GM19238 (cell line): ENCODE measurements at regions not wholly inside any gene's neighbourhood (a gene's known extent, or its start where the extent isn't known, plus 50 kb on each side); places are given as distances from the start of the nearest gene placed in this dataset.
"Not testable (repeated sequence)": the region's sequence is repeated elsewhere in the genome, so short reads cannot be mapped to it uniquely, and the experiment has no call there.

Experiments used
- DNase-seq: peaks from one replicate; pipeline ENCODE4 v3.0.0; 2011; ENCODE audit warnings: low spot score; ENCODE audit not compliant: insufficient read length

DNA sequence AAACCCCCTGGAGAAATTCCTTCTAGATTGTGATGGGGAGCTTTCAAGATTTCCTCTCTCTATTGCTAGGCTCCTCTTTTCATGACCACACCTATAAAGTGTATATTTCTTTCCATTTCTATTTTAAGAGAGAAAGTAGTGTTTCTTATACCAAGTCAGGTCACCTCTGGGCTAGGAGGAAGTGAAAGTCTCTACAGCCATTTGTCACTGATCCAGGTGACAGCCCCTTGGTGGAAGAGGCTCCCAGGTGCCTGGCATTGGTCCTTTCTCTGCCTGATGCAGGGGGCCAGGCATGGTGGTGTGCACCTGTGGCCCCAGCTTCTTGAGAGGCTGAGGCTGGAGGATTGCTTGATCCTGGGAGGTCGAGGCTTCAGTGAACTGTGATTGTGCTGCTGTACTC lies 64.7 kb downstream of the DHCR7 start:
- peak; percentile 55 for DNase-seq

DNA sequence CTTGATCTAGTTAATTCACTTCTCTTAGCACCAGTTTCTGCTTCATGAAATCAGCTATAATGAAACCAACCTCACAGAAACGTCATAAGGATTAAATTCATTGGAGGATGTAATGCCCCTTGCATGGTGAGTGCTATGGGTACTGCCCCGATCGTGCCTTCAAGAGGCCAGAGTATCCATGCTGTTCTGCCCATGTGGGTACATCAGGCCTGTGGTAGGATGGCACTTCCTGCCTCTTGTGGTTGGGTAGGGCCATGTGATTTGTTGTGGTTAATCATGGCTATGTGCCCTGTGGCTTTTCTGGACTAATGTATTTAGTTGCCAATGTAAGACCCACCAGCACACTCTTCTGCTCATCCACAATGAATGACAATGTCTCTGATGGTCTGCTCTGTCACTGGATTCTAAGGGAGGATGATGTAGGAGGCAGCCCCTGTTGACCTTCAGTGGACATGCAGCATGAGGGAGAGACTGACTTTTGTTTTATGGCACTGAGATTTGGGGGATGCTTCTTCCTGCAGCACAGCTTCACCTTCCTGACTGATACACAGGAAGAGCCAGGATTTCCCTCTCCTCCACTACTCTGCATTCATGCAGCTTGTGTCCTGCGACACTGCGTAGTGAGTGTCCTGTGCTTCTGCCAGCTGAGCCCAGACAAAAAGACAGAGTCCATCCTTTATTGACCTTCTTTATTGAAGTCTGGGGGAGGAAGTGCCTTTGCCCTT lies 66.2 kb downstream of the DHCR7 start:
- DNase-seq: no peak

DNA sequence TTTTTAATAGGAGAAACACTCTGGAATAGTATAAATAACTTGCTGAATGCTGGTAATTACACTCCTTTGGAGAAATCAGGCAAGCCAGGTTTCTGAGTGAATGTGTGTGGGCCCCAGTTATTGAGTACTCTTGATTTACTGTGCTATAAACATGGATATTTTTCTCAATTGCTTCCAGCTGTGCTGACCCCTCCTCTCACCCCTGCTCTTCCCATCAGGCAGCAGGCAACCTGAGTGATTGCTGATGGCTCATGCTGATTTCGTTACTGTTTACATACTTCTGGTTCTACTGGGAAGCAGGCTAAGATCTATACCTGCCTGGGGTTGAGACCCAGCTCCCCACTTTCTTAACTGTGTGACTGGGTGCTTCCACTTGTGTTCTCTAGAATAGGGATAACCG lies 68.5 kb downstream of the DHCR7 start:
- DNase-seq: no peak

- DNase-seq: peak; percentile 27
Measured at GRCh38 chr11:71373791-71374454, 74.3 kb downstream of the DHCR7 start.

GRCh38 chr11:71372693-71373657 lies 75.2 kb downstream of the DHCR7 start:
- DNase-seq: no peak

GRCh38 chr11:71371674-71372069 lies 76.5 kb downstream of the DHCR7 start:
- DNase-seq: no peak

GRCh38 chr11:71370895-71371673 lies 77.1 kb downstream of the DHCR7 start:
- no peak for DNase-seq

GRCh38 chr11:71370020-71370747 lies 78.0 kb downstream of the DHCR7 start:
- DNase-seq: no peak

- no peak for DNase-seq
Measured at GRCh38 chr11:71369411-71369810, 78.8 kb downstream of the DHCR7 start.

DNA sequence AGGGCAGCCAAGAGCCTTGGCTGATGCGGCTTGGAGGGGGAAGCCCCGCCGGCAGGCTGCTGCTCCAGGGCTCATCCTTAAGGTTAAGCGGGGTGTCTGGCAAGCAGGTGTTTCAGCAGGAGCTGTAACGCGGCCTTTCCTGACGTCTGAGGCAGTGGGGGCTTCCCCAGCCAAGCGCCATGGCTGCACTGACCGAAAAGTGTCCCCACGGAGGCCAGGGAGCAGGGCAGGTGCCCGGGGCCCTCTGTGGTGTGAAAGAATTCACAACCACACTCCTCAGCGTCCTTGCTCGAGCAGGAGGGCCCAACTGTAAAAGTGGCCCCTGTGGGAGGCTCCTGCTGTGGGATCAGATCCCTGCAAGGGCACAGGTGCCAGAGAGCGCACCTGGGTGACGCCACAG lies 79.2 kb downstream of the DHCR7 start:
- no peak for DNase-seq

DNA sequence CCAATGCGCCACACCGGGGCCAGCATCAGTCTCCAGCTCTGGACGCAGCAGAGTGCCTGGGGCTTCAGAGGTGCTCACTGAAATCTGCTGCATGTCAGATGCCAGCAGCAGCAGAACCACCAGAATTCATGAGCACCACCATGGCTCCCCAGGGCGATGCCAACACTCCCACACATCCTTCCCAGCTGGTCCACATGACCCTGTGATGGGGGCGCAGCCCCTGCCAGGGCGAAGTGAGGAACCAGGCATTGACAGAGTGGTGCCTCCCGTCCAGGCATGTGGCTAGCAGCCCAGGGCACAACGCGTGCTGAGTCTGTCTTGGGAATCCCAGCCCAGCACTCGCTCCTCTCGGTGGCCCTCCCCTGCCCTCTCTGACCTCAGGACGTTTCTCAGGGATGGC lies 80.4 kb downstream of the DHCR7 start:
- no peak for DNase-seq

DNA sequence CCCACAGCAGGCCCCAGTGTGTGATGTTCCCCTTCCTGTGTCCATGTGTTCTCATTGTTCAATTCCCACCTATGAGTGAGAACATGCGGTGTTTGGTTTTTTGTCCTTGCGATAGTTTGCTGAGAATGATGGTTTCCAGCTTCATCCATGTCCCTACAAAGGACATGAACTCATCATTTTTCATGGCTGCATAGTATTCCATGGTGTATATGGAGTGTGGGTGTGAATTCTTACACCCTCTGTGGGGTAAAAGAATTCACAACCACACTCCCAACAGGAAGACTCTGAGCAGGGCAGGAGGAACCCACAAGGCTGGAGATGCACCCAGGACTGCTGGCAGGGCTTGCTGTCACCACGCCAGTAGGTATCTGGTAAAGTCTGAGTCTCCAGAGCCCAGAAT lies 80.9 kb downstream of the DHCR7 start:
- not testable (repeated sequence) for DNase-seq

DNA sequence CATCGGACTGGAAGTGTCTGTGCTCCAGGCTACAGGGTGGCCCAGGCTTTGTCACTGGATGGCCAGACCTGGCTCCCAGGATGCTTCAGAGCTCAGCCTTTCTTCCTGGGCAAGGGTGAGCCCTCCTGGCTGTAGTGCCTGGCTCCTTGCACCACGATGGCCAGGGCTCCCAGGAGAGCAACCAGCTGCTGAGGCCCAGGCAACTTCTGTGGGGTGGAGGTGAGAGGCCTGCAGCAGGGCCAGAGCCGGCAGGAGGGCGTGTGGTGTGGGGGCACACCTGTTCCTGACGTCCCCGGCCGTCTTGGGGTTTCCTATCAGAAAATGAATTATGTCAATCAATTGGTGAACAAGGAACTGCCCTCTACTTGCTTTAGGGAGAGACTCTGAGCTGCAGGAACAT lies 82.1 kb downstream of the DHCR7 start:
- no peak for DNase-seq

DNA sequence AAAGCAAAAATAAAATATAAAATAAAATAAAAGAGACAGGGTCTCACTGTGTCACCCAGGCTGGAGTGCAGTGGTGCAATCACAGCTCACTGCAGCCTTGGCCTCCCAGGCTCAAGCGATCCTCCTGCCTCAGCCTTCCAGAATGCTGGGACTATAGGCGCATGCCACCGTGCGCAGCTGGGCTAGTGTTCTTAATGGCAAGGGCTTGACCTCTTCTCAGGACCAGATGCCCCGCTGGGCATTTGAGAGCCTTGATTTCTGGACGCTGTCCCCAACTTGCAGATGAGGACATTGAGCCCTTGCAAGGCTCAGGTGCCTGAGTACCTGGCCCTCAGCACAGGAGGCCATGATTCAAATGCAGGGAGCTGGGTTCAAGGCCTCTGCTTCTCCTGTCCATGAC lies 82.6 kb downstream of the DHCR7 start:
- no peak for DNase-seq

- no peak for DNase-seq
Measured at GRCh38 chr11:71364806-71365205, 83.4 kb downstream of the DHCR7 start.

GRCh38 chr11:71364176-71364671 lies 84.0 kb downstream of the DHCR7 start:
- DNase-seq: no peak

- DNase-seq: no peak
Measured at GRCh38 chr11:71363721-71364120, 84.5 kb downstream of the DHCR7 start.

DNA sequence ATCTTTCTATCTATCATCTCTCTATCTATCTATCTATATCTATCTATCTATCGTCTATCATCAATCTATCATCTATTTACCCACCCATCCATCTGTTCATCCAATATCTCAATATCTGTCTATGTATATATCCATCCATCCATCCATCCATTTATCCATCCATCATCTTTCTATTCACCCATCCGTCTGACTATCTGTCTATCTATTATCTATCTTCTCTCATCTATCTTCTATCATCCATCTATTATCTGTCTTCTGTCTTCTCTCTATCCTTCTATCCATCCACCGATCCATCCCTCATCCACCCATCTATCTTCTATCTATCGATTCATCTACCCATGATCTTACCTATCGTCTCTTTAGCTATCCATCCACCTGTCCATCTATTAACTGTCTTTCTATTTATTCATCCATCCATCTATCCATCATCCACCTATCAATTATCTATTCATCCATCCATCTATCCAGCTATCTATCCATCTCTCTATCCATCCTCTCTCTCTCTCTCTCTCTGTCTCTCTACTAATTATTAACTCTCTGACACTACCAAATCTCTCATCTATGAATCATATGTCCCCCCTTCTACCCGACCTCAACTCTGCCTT lies 89.1 kb downstream of the DHCR7 start:
- DNase-seq: no peak

GRCh38 chr11:71358122-71358728 lies 90.0 kb downstream of the DHCR7 start:
- DNase-seq: no peak

DNA sequence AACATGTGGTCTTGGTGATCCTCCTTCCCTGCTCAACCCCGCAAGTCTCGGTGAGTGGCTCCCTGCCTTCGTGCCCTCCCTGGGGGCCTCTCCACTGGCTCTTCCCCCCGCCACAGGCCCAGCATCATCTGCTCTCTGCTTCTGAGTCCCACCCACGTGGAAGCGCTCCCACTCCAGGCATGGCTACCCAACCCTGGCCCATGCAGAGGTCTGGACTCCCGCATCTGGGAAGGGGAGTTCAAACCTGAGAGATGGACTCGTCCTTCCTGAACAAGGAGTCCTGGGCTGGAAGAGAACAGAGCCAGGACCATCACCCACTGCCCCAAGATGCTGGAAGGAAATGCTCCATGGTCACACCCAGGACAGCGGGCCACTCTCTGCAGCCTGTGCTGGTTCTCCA lies 90.8 kb downstream of the DHCR7 start:
- no peak for DNase-seq
